ENCODE measurements at regions not wholly inside any gene's neighbourhood (a gene's known extent, or its start where the extent isn't known, plus 50 kb on each side); places are given as distances from the start of the nearest gene placed in this dataset.

DNA sequence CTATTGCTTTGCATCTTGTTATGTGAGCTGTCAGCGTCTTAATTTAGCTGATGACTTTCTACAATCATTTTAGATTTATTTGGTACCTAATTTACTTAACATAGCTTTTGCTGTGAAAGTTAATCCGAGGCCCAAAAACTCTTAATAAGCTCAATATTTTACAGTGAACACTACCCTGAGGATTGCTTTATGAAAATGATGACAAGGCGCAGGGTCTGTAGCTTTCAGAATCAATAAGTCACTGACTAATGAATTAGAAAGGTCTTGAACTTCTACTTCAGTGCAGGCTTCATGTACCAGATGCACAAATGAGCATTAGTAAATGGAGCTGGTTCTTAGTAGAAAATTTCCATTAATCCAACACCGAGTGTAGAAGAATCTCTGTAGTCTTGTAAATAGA is 81.4 kb upstream of the ZNF366 start (continued):
- no peak for TF ChIP-seq HDAC2 (IDR thresholded peaks at IDR 0.05; ENCODE audit: borderline replicate concordance in 1 of 2, low read depth in 2 of 2, low read length in 2 of 2)
- TF ChIP-seq JUN (IDR thresholded peaks at IDR 0.05; ENCODE audit: low read depth, low read length): no peak
- TF ChIP-seq TEAD4 (IDR thresholded peaks at IDR 0.05; ENCODE audit: low read depth, low read length): no peak
- no peak for TF ChIP-seq RFX5 (IDR thresholded peaks at IDR 0.05; ENCODE audit: borderline replicate concordance, low read depth, low read length)
- no peak for TF ChIP-seq POLR2A (IDR thresholded peaks at IDR 0.05; ENCODE audit: control extremely low read depth in 1 of 2, low read depth in 2 of 2, low read length in 2 of 2)
- TF ChIP-seq RBBP5 (IDR thresholded peaks at IDR 0.05; ENCODE audit: borderline replicate concordance, low read depth, low read length): no peak
- TF ChIP-seq, protein P1, sequence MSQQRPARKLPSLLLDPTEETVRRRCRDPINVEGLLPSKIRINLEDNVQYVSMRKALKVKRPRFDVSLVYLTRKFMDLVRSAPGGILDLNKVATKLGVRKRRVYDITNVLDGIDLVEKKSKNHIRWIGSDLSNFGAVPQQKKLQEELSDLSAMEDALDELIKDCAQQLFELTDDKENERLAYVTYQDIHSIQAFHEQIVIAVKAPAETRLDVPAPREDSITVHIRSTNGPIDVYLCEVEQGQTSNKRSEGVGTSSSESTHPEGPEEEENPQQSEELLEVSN (IDR thresholded peaks at IDR 0.05): no peak

Measured in H1 (cell line).